Duodenal mucosa (tissue), 2 donors: ENCODE measurements at regions not wholly inside any gene's neighbourhood (a gene's known extent, or its start where the extent isn't known, plus 50 kb on each side); places are given as distances from the start of the nearest gene placed in this dataset.
"Not testable (repeated sequence)": the region's sequence is repeated elsewhere in the genome, so short reads cannot be mapped to it uniquely, and the experiment has no call there.

Source experiments
- H3K27ac ChIP-seq: one replicate; pipeline ENCODE4 v1.7.0; 2013; ENCODE audit warnings: low read depth, low read length
- H3K27me3 ChIP-seq, 2 donors: one replicate each; pipeline ENCODE4 v1.7.0; 2013; ENCODE audit warnings: low read length in 2 of 2, control low read depth in 1 of 2; ENCODE audit not compliant: insufficient read depth in 2 of 2, control insufficient read depth in 1 of 2
- H3K36me3 ChIP-seq, 2 donors: one replicate each; pipeline ENCODE4 v1.7.0; 2013; ENCODE audit warnings: low read length in 2 of 2, control low read depth in 1 of 2; ENCODE audit not compliant: insufficient read depth in 2 of 2, control insufficient read depth in 1 of 2
- H3K4me1 ChIP-seq, 2 donors: one replicate each; pipeline ENCODE4 v1.7.0; 2013; ENCODE audit warnings: low read length in 2 of 2, control low read depth in 1 of 2; ENCODE audit not compliant: insufficient read depth in 2 of 2, control insufficient read depth in 1 of 2
- H3K4me3 ChIP-seq, 2 donors: one replicate each; pipeline ENCODE4 v1.7.0; 2013; ENCODE audit warnings: low read length in 2 of 2, low read depth in 1 of 2
- H3K9ac ChIP-seq, 2 donors: one replicate each; pipeline ENCODE4 v1.7.0; 2013; ENCODE audit warnings: low read length in 2 of 2, low read depth in 1 of 2
- H3K9me3 ChIP-seq, 2 donors: one replicate each; pipeline ENCODE4 v1.7.0; 2013; ENCODE audit warnings: low read length in 2 of 2, control low read depth in 1 of 2; ENCODE audit not compliant: control insufficient read depth in 1 of 2

- peaks cover 5 to 13% of the 10 kb centered on the region in 2 donors for H3K4me1 ChIP-seq
- not testable (repeated sequence) for H3K27me3 ChIP-seq, H3K36me3 ChIP-seq, H3K9ac ChIP-seq, H3K9me3 ChIP-seq, H3K4me3 ChIP-seq, H3K27ac ChIP-seq
Measured at GRCh38 chr4:9541388-9541915, 97.2 kb downstream of the DEFB131A start.

- not testable (repeated sequence) for H3K9ac ChIP-seq, H3K36me3 ChIP-seq, H3K9me3 ChIP-seq, H3K4me1 ChIP-seq, H3K4me3 ChIP-seq, H3K27me3 ChIP-seq, H3K27ac ChIP-seq
Measured at GRCh38 chr4:9544851-9545250, 100.6 kb downstream of the DEFB131A start.

- not testable (repeated sequence) for H3K4me3 ChIP-seq, H3K9me3 ChIP-seq, H3K4me1 ChIP-seq, H3K27me3 ChIP-seq, H3K36me3 ChIP-seq, H3K27ac ChIP-seq, H3K9ac ChIP-seq
Measured at GRCh38 chr4:9547470-9547869, 103.3 kb downstream of the DEFB131A start.

- H3K9ac ChIP-seq, H3K27me3 ChIP-seq, H3K4me3 ChIP-seq, H3K27ac ChIP-seq, H3K4me1 ChIP-seq, H3K9me3 ChIP-seq, H3K36me3 ChIP-seq: not testable (repeated sequence)
Measured at GRCh38 chr4:9556076-9556475, 111.9 kb downstream of the DEFB131A start.

GRCh38 chr4:9577869-9578268, 133.7 kb downstream of the DEFB131A start:
- not testable (repeated sequence) for H3K9ac ChIP-seq, H3K27ac ChIP-seq

GRCh38 chr4:9582880-9583279, 138.7 kb downstream of the DEFB131A start:
- not testable (repeated sequence) for H3K9ac ChIP-seq, H3K4me1 ChIP-seq, H3K9me3 ChIP-seq, H3K36me3 ChIP-seq, H3K27me3 ChIP-seq, H3K4me3 ChIP-seq, H3K27ac ChIP-seq

More at GRCh38 chr4:9577869-9578268, 133.7 kb downstream of the DEFB131A start:
- H3K27me3 ChIP-seq, H3K4me1 ChIP-seq, H3K36me3 ChIP-seq, H3K4me3 ChIP-seq, H3K9me3 ChIP-seq: not testable (repeated sequence)

GRCh38 chr4:9592010-9592409, 147.8 kb downstream of the DEFB131A start:
- Histone ChIP-seq H3K4me3 (no peak overlapping the region), H3K9me3 (peaks cover 0 to 3% of the 10 kb centered on the region in 2 donors), H3K4me1 (no peaks in the 10 kb centered on the region), H3K27me3 (no peaks in the 10 kb centered on the region), H3K27ac (no peak overlapping the region), H3K9ac (no peak overlapping the region), H3K36me3 (no peaks in the 10 kb centered on the region)

GRCh38 chr4:9594948-9595347, 150.7 kb downstream of the DEFB131A start:
- Histone ChIP-seq H3K4me1 (no peaks in the 10 kb centered on the region), H3K27ac (no peak overlapping the region), H3K36me3 (no peaks in the 10 kb centered on the region), H3K9me3 (peaks cover 0 to 3% of the 10 kb centered on the region in 2 donors), H3K9ac (no peak overlapping the region), H3K4me3 (no peak overlapping the region), H3K27me3 (no peaks in the 10 kb centered on the region)

GRCh38 chr4:9595531-9595930, 151.3 kb downstream of the DEFB131A start:
- H3K9me3 ChIP-seq, H3K4me1 ChIP-seq, H3K27ac ChIP-seq, H3K9ac ChIP-seq, H3K27me3 ChIP-seq, H3K4me3 ChIP-seq, H3K36me3 ChIP-seq: not testable (repeated sequence)

- H3K36me3 ChIP-seq: no peaks in the 10 kb centered on the region
- H3K9ac ChIP-seq: no peak overlapping the region
- peaks cover 0 to 4% of the 10 kb centered on the region in 2 donors for H3K4me1 ChIP-seq
- no peak overlapping the region for H3K4me3 ChIP-seq
- peaks cover 0 to 3% of the 10 kb centered on the region in 2 donors for H3K9me3 ChIP-seq
- no peak overlapping the region for H3K27ac ChIP-seq
- no peaks in the 10 kb centered on the region for H3K27me3 ChIP-seq
Measured at GRCh38 chr4:9599266-9599665, 155.1 kb downstream of the DEFB131A start.

GRCh38 chr4:9600246-9600645, 156.0 kb downstream of the DEFB131A start:
- no peaks in the 10 kb centered on the region for H3K9me3 ChIP-seq
- no peak overlapping the region for H3K27ac ChIP-seq
- no peak overlapping the region for H3K4me3 ChIP-seq
- H3K9ac ChIP-seq: no peak overlapping the region
- no peaks in the 10 kb centered on the region for H3K27me3 ChIP-seq
- H3K4me1 ChIP-seq: peaks cover 0 to 7% of the 10 kb centered on the region in 2 donors
- H3K36me3 ChIP-seq: no peaks in the 10 kb centered on the region
